Liver (tissue), 8 donors: ENCODE measurements at regions not wholly inside any gene's neighbourhood (a gene's known extent, or its start where the extent isn't known, plus 50 kb on each side); places are given as distances from the start of the nearest gene placed in this dataset.

Source experiments
- DNase-seq: peaks from one replicate; pipeline ENCODE4 v3.0.0-alpha.2; 2017; ENCODE audit warnings: low spot score
- H3K27ac ChIP-seq, 2 donors: one replicate each; pipeline ENCODE4 v1.7.0; 2013; ENCODE audit warnings: inconsistent platforms in 2 of 2, low read length in 2 of 2, control low read depth in 1 of 2, low read depth in 1 of 2, mild to moderate bottlenecking in 1 of 2
- H3K27me3 ChIP-seq, 4 donors: one replicate each; pipeline versions ENCODE4 v1.6.1 to v1.7.0; 2013; ENCODE audit warnings: low read length in 3 of 4, inconsistent platforms in 1 of 4, mild to moderate bottlenecking in 1 of 4, moderate library complexity in 1 of 4; ENCODE audit not compliant: control insufficient read depth in 4 of 4, insufficient read depth in 4 of 4
- H3K36me3 ChIP-seq, 4 donors: one replicate each; pipeline versions ENCODE4 v1.6.1 to v1.7.0; 2013; ENCODE audit warnings: low read length in 3 of 4, mild to moderate bottlenecking in 3 of 4, low read depth in 1 of 4, moderate library complexity in 1 of 4; ENCODE audit not compliant: control insufficient read depth in 4 of 4, insufficient read depth in 3 of 4
- H3K4me1 ChIP-seq, 4 donors: one replicate each; pipeline versions ENCODE4 v1.6.1 to v1.7.0; 2013; ENCODE audit warnings: low read length in 3 of 4, mild to moderate bottlenecking in 3 of 4, moderate library complexity in 1 of 4; ENCODE audit not compliant: control insufficient read depth in 4 of 4, insufficient read depth in 4 of 4
- H3K4me3 ChIP-seq, 3 donors: one replicate each; pipeline versions ENCODE4 v1.6.1 to v1.7.0; 2013; ENCODE audit warnings: low read length in 3 of 3, control low read depth in 1 of 3, low read depth in 1 of 3, mild to moderate bottlenecking in 1 of 3
- H3K9ac ChIP-seq, 2 donors: one replicate each; pipeline ENCODE4 v1.7.0; 2013; ENCODE audit warnings: low read length in 2 of 2, mild to moderate bottlenecking in 2 of 2, moderate library complexity in 2 of 2, control low read depth in 1 of 2, low read depth in 1 of 2
- H3K9me3 ChIP-seq, 4 donors: one replicate each; pipeline versions ENCODE4 v1.6.1 to v1.7.0; 2013; ENCODE audit warnings: low read length in 3 of 4; ENCODE audit not compliant: control insufficient read depth in 4 of 4
- EGR1 ChIP-seq, 2 donors: IDR thresholded peaks; 2 replicates each; pipeline ENCODE4 v1.6.1; 2016 to 2018; ENCODE audit warnings: antibody characterized with exemption in 2 of 2, low read depth in 2 of 2
- FOXA1 ChIP-seq: IDR thresholded peaks from 2 replicates; pipeline ENCODE4 v1.6.1; 2016; ENCODE audit warnings: antibody characterized with exemption
- GABPA ChIP-seq, 2 donors: IDR thresholded peaks in 1 of 2; conservative IDR thresholded peaks in 1 of 2; 2 replicates each; pipeline ENCODE4 v1.6.1; 2016; ENCODE audit warnings: antibody characterized with exemption in 2 of 2, mild to moderate bottlenecking in 1 of 2, moderate library complexity in 1 of 2
- HNF4G ChIP-seq: IDR thresholded peaks from 2 replicates; pipeline ENCODE4 v1.6.1; 2016; ENCODE audit warnings: antibody characterized with exemption
- NR2F2 ChIP-seq: IDR thresholded peaks from 2 replicates; pipeline ENCODE4 v1.6.1; 2016; ENCODE audit warnings: antibody characterized with exemption
- RAD21 ChIP-seq, 2 donors: IDR thresholded peaks; 2 replicates each; pipeline ENCODE4 v1.6.1; 2016; ENCODE audit warnings: antibody characterized with exemption in 2 of 2, mild to moderate bottlenecking in 2 of 2
- TAF1 ChIP-seq: conservative IDR thresholded peaks from 2 replicates; pipeline ENCODE4 v1.6.1; 2016; ENCODE audit warnings: antibody characterized with exemption, mild to moderate bottlenecking
- YY1 ChIP-seq: IDR thresholded peaks from 2 replicates; pipeline ENCODE4 v1.6.1; 2016; ENCODE audit warnings: antibody characterized with exemption, mild to moderate bottlenecking
- WGBS: extraction: QIAGEN DNeasy Blood & Tissue Kit; methylation state at CpG from one replicate; pipeline ENCODE4 v1.1.7; 2013; 5-methylcytosine and 5-hydroxymethylcytosine counted together
- TF ChIP-seq, protein P1 (sequence below): IDR thresholded peaks from 2 replicates; pipeline ENCODE4 v1.6.1; 2016; ENCODE audit warnings: antibody characterized with exemption
- TF ChIP-seq, protein P2 (sequence below): IDR thresholded peaks from 2 replicates; pipeline ENCODE4 v1.6.1; 2016; ENCODE audit warnings: antibody characterized with exemption
- TF ChIP-seq, protein P3 (sequence below): fragments of 150-350 bp; IDR thresholded peaks from 2 replicates; pipeline ENCODE4 v1.5.1; 2017; ENCODE audit warnings: improper control_type of control experiment, low read depth, low read length; ENCODE audit not compliant: missing input control
- donor health status: healthy.
- donor health status: healthy.
- donor health status: healthy.
- donor health status: healthy.
- donor health status: healthy.

DNA sequence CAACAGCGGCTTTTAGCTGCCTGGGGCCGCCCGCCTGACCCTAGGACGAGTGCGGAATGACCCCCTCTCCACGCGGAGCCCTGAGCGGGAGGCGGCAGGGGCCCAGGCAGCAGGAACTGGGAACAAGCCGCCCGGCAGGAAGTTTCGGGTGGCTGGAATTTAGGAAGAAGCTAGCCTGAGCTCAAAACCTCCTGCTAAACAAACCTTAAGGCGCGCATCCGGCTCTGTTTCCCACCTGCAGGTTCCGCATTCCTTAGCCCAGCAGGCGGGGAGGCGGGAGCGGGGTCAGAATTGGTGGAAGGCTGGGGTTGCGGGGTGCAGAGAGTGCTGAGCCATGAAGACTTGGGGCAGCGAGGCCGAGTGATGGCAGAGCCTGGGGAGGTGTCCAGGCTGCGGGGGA is 813.9 kb downstream of the KCNJ18 start (continued):
- TF ChIP-seq, protein P1, sequence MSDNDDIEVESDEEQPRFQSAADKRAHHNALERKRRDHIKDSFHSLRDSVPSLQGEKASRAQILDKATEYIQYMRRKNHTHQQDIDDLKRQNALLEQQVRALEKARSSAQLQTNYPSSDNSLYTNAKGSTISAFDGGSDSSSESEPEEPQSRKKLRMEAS, result no peak

DNA sequence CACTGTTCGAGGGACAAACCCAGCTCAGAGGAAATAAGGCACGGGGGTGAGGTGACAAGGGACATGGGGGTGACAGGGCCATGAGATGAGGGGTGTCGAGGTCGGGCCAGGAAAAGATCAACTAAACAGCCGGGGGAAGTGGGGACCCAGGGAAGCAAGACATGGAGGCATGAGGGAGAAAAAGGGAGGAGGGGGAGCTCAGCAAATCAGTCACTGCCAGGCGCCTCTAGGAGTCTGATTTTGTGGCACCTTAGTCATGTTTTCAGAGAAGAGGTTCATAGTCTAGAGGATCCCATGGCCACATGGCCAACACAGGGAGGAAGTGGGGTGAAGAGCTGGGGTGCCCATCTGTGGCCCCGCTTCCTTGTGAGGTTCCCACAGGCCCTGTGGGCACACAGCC is 814.5 kb downstream of the KCNJ18 start:
- H3K36me3 ChIP-seq, result no peaks in the 10 kb centered on the region
- TF ChIP-seq YY1 (no peak), EGR1 (IDR thresholded peaks at IDR 0.05; ENCODE audit: low read depth in 2 of 2) (no peak)
- H3K9ac ChIP-seq, result no peak overlapping the region
- no peaks in the 10 kb centered on the region for H3K9me3 ChIP-seq
- no peaks in the 10 kb centered on the region for H3K27me3 ChIP-seq
- WGBS, result 81% methylated on average over 7 of the region's 7 CpGs
- no peaks in the 10 kb centered on the region for H3K4me1 ChIP-seq
- DNase-seq, result no peak
- H3K27ac ChIP-seq, result no peak overlapping the region
- no peak overlapping the region for H3K4me3 ChIP-seq

DNA sequence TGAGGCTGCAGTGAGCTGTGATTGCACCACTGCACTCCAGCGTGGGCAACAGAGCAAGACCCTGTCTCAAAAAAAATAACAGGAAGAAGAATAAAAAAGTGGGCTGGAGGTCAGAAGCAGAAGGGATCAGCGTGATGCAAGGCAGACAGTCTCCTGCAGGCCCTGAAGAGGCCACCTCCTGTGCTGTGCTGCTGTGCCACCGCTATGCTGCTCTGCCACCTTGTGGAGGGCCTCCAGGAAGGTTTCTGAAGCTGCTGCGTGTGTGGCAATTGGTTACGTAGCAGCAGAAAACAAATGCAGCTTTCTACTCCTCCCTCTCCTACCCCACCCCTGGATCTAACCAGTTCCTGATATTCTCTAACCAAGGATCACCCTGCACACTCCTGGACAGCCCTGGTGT is 815.5 kb downstream of the KCNJ18 start:
- TF ChIP-seq, protein P2, sequence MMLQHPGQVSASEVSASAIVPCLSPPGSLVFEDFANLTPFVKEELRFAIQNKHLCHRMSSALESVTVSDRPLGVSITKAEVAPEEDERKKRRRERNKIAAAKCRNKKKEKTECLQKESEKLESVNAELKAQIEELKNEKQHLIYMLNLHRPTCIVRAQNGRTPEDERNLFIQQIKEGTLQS, result no peak
- TF ChIP-seq HNF4G (no peak), RAD21 (IDR thresholded peaks at IDR 0.05) (peak in 1 of 2 donors; percentile 13)
- TF ChIP-seq, protein P1, result no peak
- H3K36me3 ChIP-seq, result no peaks in the 10 kb centered on the region
- H3K27me3 ChIP-seq, result no peaks in the 10 kb centered on the region
- no peak overlapping the region for H3K4me3 ChIP-seq
- no peak overlapping the region for H3K27ac ChIP-seq
- peak; percentile 6 for DNase-seq
- H3K9me3 ChIP-seq, result no peaks in the 10 kb centered on the region
- no peak overlapping the region for H3K9ac ChIP-seq
- 46% methylated on average over 5 of the region's 5 CpGs for WGBS
- H3K4me1 ChIP-seq, result no peaks in the 10 kb centered on the region

DNA sequence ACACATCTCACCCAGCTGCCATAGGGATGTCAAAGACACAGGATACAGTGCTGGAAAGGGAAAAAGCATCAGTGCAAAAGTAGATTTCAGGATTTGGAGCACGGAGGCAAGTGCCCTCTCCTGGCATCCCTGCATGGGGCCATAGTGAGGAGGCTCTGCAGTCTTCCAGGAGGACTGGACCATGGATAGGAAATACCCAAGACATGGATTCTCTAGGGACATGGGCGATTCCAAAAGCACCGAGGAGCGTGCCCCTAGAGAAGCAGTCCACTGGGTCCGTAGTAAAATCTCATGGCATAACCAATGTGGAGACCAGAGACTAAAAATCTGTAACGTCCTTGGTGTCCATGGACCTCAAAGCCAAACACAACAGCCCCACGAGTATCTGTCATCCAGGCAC is 818.2 kb downstream of the KCNJ18 start:
- Histone ChIP-seq H3K9ac (no peak overlapping the region), H3K36me3 (no peaks in the 10 kb centered on the region), H3K9me3 (no peaks in the 10 kb centered on the region), H3K4me1 (no peaks in the 10 kb centered on the region), H3K27ac (no peak overlapping the region), H3K4me3 (no peak overlapping the region), H3K27me3 (no peaks in the 10 kb centered on the region)
- WGBS, result 50% methylated on average over 7 of the region's 7 CpGs
- no peak for DNase-seq
- TF ChIP-seq HNF4G, result no peak
- TF ChIP-seq TAF1, result no peak
- TF ChIP-seq GABPA (IDR thresholded peaks at IDR 0.05 in 1 of 2, conservative IDR thresholded peaks at IDR 0.05 in 1 of 2), result no peak
- TF ChIP-seq, protein P1, result no peak

DNA sequence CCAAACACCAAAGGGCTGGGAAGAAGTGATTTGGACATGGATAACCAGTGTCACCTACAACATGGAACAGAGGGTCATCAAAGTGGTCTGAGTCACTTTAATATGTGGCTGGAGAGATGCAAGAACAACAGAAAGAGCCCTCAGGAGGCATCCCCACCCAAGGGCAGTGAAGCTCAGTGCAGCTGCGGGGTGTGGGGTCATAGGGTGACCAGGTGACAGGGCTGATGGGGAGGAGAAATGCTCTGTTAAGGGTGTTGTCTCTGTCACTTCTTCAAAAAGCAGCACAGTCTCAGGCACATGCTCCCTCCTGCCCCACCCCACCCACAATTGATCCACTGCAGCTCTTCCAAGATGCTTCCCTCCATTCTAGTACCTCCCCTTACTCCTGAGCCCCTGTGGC is 819.1 kb downstream of the KCNJ18 start:
- no peak for DNase-seq
- no peak overlapping the region for H3K4me3 ChIP-seq
- no peaks in the 10 kb centered on the region for H3K9me3 ChIP-seq
- WGBS, result 64% methylated on average over 1 of the region's 1 CpG
- no peaks in the 10 kb centered on the region for H3K36me3 ChIP-seq
- no peak overlapping the region for H3K27ac ChIP-seq
- H3K4me1 ChIP-seq, result no peaks in the 10 kb centered on the region
- no peak overlapping the region for H3K9ac ChIP-seq
- TF ChIP-seq, protein P3, sequence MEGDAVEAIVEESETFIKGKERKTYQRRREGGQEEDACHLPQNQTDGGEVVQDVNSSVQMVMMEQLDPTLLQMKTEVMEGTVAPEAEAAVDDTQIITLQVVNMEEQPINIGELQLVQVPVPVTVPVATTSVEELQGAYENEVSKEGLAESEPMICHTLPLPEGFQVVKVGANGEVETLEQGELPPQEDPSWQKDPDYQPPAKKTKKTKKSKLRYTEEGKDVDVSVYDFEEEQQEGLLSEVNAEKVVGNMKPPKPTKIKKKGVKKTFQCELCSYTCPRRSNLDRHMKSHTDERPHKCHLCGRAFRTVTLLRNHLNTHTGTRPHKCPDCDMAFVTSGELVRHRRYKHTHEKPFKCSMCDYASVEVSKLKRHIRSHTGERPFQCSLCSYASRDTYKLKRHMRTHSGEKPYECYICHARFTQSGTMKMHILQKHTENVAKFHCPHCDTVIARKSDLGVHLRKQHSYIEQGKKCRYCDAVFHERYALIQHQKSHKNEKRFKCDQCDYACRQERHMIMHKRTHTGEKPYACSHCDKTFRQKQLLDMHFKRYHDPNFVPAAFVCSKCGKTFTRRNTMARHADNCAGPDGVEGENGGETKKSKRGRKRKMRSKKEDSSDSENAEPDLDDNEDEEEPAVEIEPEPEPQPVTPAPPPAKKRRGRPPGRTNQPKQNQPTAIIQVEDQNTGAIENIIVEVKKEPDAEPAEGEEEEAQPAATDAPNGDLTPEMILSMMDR, result no peak
- TF ChIP-seq FOXA1 (no peak), NR2F2 (no peak)
- no peaks in the 10 kb centered on the region for H3K27me3 ChIP-seq
